B cell (primary cell): ENCODE measurements at regions not wholly inside any gene's neighbourhood (a gene's known extent, or its start where the extent isn't known, plus 50 kb on each side); places are given as distances from the start of the nearest gene placed in this dataset.

Experiments used
- ATAC-seq: fragments of 200-7000 bp; cut with Tn5 transposase; one replicate; pipeline ENCODE4 v1.10.0; 2021; ENCODE audit warnings: low read depth, mild to moderate bottlenecking, moderate number of reproducible peaks, moderate library complexity
- CTCF ChIA-PET: fragments of 350-600 bp; sonication (Branson Sonifier 250); formaldehyde crosslinking; loops from one replicate; lab custom pipeline; 2021; ENCODE audit warnings: antibody characterized with exemption, inconsistent platforms; lab: Charles Lee
- POLR2A ChIA-PET: fragments of 350-600 bp; sonication (Branson Sonifier 250); formaldehyde crosslinking; loops from one replicate; lab custom pipeline; 2021; ENCODE audit warnings: antibody characterized with exemption; lab: Charles Lee
- DNase-seq: peaks from one replicate; pipeline ENCODE4 v3.0.0; 2013
- H2AFZ ChIP-seq: 2 replicates; pipeline ENCODE4 v1.6.1; 2012; ENCODE audit warnings: mild to moderate bottlenecking, low read depth, low read length; ENCODE audit not compliant: insufficient read depth, poor library complexity, severe bottlenecking
- H3K27ac ChIP-seq, 2 donors: 1 replicate in 1 of 2; 2 replicates in 1 of 2; pipeline ENCODE4 v1.5.1; 2012 to 2013; ENCODE audit warnings: low read length in 2 of 2, mild to moderate bottlenecking in 2 of 2, moderate library complexity in 1 of 2
- H3K27me3 ChIP-seq, 4 experiments: fragments of 200-600 bp in 1 of 4; sonication (generic) in 1 of 4; replicated peaks in 1 of 4; 1 replicate in 2 of 4; 2 replicates in 2 of 4; pipeline versions ENCODE4 v1.6.1 to v1.7.0; 2013 to 2016; ENCODE audit warnings: low read length in 3 of 4, mild to moderate bottlenecking in 2 of 4, mixed read lengths in 1 of 4, moderate library complexity in 1 of 4; ENCODE audit not compliant: insufficient read depth in 4 of 4, control insufficient read depth in 3 of 4; ENCODE audit errors: control extremely low read depth in 1 of 4
- H3K36me3 ChIP-seq, 2 experiments: replicated peaks in 1 of 2; 1 replicate in 1 of 2; 2 replicates in 1 of 2; pipeline versions ENCODE4 v1.6.1 to v1.7.1; 2013; ENCODE audit warnings: low read length in 1 of 2; ENCODE audit not compliant: insufficient read depth in 2 of 2, control insufficient read depth in 1 of 2; ENCODE audit errors: control extremely low read depth in 1 of 2, extremely low read depth in 1 of 2
- H3K4me1 ChIP-seq, 2 donors: fragments of 200-600 bp in 1 of 2; sonication (generic) in 1 of 2; 1 replicate in 1 of 2; 2 replicates in 1 of 2; pipeline versions ENCODE4 v1.5.1 to v1.6.1; 2013 to 2017; ENCODE audit warnings: low read length in 2 of 2; ENCODE audit not compliant: control insufficient read depth in 2 of 2, insufficient read depth in 2 of 2
- H3K4me2 ChIP-seq: replicated peaks from 2 replicates; pipeline ENCODE3; 2012; ENCODE audit warnings: mild to moderate bottlenecking, low read depth, low read length; ENCODE audit not compliant: poor library complexity, severe bottlenecking
- H3K4me3 ChIP-seq, 5 experiments: fragments of 200-600 bp in 1 of 5; sonication (generic) in 1 of 5; 1 replicate in 3 of 5; 2 replicates in 2 of 5; pipeline versions ENCODE4 v1.5.1 to v1.7.0; 2011 to 2016; ENCODE audit warnings: low read length in 4 of 5, mild to moderate bottlenecking in 4 of 5, low read depth in 2 of 5, control low read depth in 1 of 5, moderate library complexity in 1 of 5; ENCODE audit not compliant: insufficient read depth in 1 of 5; ENCODE audit errors: control extremely low read depth in 1 of 5, extremely low read depth in 1 of 5
- H3K79me2 ChIP-seq: fragments of 200-600 bp; sonication (generic); one replicate; pipeline ENCODE4 v1.6.0; 2016; ENCODE audit warnings: low read length; ENCODE audit not compliant: control insufficient read depth, insufficient read depth
- H3K9ac ChIP-seq: fragments of 200-600 bp; sonication (generic); 2 replicates; pipeline ENCODE4 v1.6.1; 2017; ENCODE audit warnings: mild to moderate bottlenecking, low read length, moderate library complexity
- H3K9me3 ChIP-seq, 3 donors: one replicate each; pipeline versions ENCODE4 v1.6.1 to v1.7.1; 2013; ENCODE audit warnings: low read length in 2 of 3; ENCODE audit not compliant: control insufficient read depth in 2 of 3, insufficient read depth in 1 of 3; ENCODE audit errors: control extremely low read depth in 1 of 3
- H4K20me1 ChIP-seq: 2 replicates; pipeline ENCODE4 v1.6.0; 2012; ENCODE audit warnings: mild to moderate bottlenecking, low read length; ENCODE audit not compliant: insufficient read depth, control insufficient read depth, poor library complexity, severe bottlenecking
- H3K27ac Mint-ChIP-seq: one replicate; pipeline ENCODE4 v1.8.0; 2021; ENCODE audit warnings: mixed read lengths
- H3K27me3 Mint-ChIP-seq: one replicate; pipeline ENCODE4 v1.8.0; 2021; ENCODE audit warnings: mixed read lengths
- H3K4me1 Mint-ChIP-seq: one replicate; pipeline ENCODE4 v1.8.0; 2021; ENCODE audit warnings: mixed read lengths
- H3K4me3 Mint-ChIP-seq: one replicate; pipeline ENCODE4 v1.8.0; 2021; ENCODE audit warnings: mixed read lengths
- H3K9me3 Mint-ChIP-seq: one replicate; pipeline ENCODE4 v1.8.0; 2022; ENCODE audit warnings: mixed read lengths; ENCODE audit not compliant: insufficient read depth
- CTCF ChIP-seq: fragments of 200-600 bp; IDR thresholded peaks from one replicate; pipeline ENCODE4 v1.8.0; 2022; ENCODE audit warnings: antibody characterized with exemption, mild to moderate bottlenecking
- EZH2 ChIP-seq: IDR thresholded peaks from 2 replicates; pipeline ENCODE4 v1.6.1; 2012; ENCODE audit warnings: borderline replicate concordance, low read depth, mild to moderate bottlenecking, moderate library complexity, low read length; ENCODE audit not compliant: insufficient read depth, poor library complexity, severe bottlenecking
- WGBS: methylation state at CpG from one replicate; pipeline ENCODE4 v1.1.5; 2013; ENCODE audit warnings: missing lambda C conversion rate; ENCODE audit not compliant: insufficient coverage; 5-methylcytosine and 5-hydroxymethylcytosine counted together
- intact Hi-C: fragments of 100-400 bp; cut with micrococcal nuclease; formaldehyde crosslinking; loops from one replicate; pipeline ENCODE4 v1.10.0; 2022

DNA sequence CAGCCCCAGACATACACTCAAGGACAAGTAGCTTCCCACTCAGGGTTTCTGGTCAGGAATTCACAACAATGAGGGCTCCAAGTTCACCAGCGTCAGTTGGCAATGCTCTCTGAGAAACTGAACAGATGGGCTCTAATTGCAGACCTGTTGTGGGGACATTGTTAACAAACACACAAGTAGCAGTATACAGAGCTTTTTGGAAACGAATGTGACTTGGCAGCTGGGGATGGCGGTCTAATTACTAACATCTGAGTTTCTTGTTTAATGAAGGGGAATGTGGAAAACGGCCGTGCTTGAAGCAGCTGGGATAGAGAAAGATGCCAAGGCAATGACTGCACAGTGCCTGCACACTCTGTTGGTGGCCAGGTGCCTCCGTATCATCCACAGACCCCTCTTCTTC is 316.1 kb upstream of the IRX3 start:
- Mint-ChIP-seq H3K27ac (no peak overlapping the region), H3K27me3 (no peaks in the 10 kb centered on the region), H3K9me3 (peaks cover 5% of the 10 kb centered on the region), H3K4me1 (no peaks in the 10 kb centered on the region), H3K4me3 (no peak overlapping the region)
- H2AFZ ChIP-seq, result no peak overlapping the region
- WGBS, result 80% methylated on average over 3 of the region's 6 CpGs
- H3K27me3 ChIP-seq, result no peaks in the 10 kb centered on the region
- H3K36me3 ChIP-seq, result no peaks in the 10 kb centered on the region
- no peaks in the 10 kb centered on the region for H3K79me2 ChIP-seq
- H3K9ac ChIP-seq, result no peak overlapping the region
- H3K27ac ChIP-seq, result no peak overlapping the region
- no peak overlapping the region for H3K4me2 ChIP-seq
- ATAC-seq, result no peak
- no peaks in the 10 kb centered on the region for H3K4me1 ChIP-seq
- peaks cover 0 to 10% (median 3%) of the 10 kb centered on the region in 3 donors for H3K9me3 ChIP-seq
- TF ChIP-seq EZH2 (no peak), CTCF (no peak)
- no peaks in the 10 kb centered on the region for H4K20me1 ChIP-seq
- ChIA-PET POLR2A (no interaction called here), CTCF (no interaction called here)
- DNase-seq, result no peak
- H3K4me3 ChIP-seq, result no peak overlapping the region
- intact Hi-C loops, result no loop called here

DNA sequence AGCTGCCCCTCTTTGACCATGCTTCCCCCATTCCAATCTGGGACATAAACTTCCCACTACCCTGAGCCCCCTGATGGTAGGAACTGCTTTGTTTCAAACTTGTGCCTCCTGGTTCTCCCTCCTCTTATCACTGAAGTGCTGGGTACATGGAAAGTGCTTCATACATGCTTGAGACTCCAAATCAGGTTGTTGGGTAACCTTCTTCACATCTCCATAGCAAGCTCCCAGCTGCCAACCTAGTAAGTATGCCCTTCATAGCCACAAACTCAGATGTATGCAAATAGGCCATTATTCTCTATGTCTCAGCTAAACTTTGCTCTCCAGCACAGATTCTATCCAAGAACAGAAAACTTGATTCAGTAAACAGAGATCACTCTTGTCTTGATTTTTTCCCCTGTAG is 310.6 kb upstream of the IRX3 start:
- H4K20me1 ChIP-seq, result no peaks in the 10 kb centered on the region
- Mint-ChIP-seq H3K27ac (no peak overlapping the region), H3K4me3 (no peak overlapping the region), H3K4me1 (no peaks in the 10 kb centered on the region), H3K9me3 (peaks cover 6% of the 10 kb centered on the region), H3K27me3 (peaks cover 24% of the 10 kb centered on the region)
- ChIA-PET CTCF (no interaction called here), POLR2A (no interaction called here)
- TF ChIP-seq EZH2, result no peak
- TF ChIP-seq CTCF, result no peak
- ATAC-seq (no peak), DNase-seq (no peak)
- H3K27ac ChIP-seq, result no peak overlapping the region
- peaks cover 0 to 12% (median 0%) of the 10 kb centered on the region in 3 donors for H3K9me3 ChIP-seq
- peaks cover 0 to 10% (median 0%) of the 10 kb centered on the region in 4 experiments for H3K27me3 ChIP-seq
- H2AFZ ChIP-seq, result no peak overlapping the region
- no peaks in the 10 kb centered on the region for H3K4me1 ChIP-seq
- no peak overlapping the region for H3K9ac ChIP-seq
- H3K4me2 ChIP-seq, result no peak overlapping the region
- no peak overlapping the region for H3K4me3 ChIP-seq
- intact Hi-C loops, result no loop called here
- H3K79me2 ChIP-seq, result no peaks in the 10 kb centered on the region
- no peaks in the 10 kb centered on the region for H3K36me3 ChIP-seq
